H9 (cell line): ENCODE measurements at regions not wholly inside any gene's neighbourhood (a gene's known extent, or its start where the extent isn't known, plus 50 kb on each side); places are given as distances from the start of the nearest gene placed in this dataset.

Experiments used
- DNase-seq: peaks from one replicate; pipeline ENCODE4 v3.0.0-alpha.2; 2017
- H2AFZ ChIP-seq: one replicate; pipeline ENCODE4 v1.6.1; 2013; ENCODE audit warnings: mild to moderate bottlenecking, low read length, control low read depth, moderate library complexity
- H2AK5ac ChIP-seq: 2 replicates; pipeline ENCODE4 v1.6.1; 2013; ENCODE audit warnings: low read length, control low read depth, mixed read lengths; ENCODE audit not compliant: insufficient read length
- H2BK120ac ChIP-seq: one replicate; pipeline ENCODE4 v1.6.1; 2013; ENCODE audit warnings: low read depth, mild to moderate bottlenecking, low read length, control low read depth, inconsistent platforms; ENCODE audit not compliant: poor library complexity, severe bottlenecking
- H2BK12ac ChIP-seq: 2 replicates; pipeline ENCODE4 v1.6.1; 2013; ENCODE audit warnings: low read length, control low read depth, mixed read lengths, low read depth; ENCODE audit not compliant: insufficient read length
- H2BK15ac ChIP-seq: 2 replicates; pipeline ENCODE4 v1.6.1; 2013; ENCODE audit warnings: low read depth, low read length, control low read depth
- H2BK20ac ChIP-seq: one replicate; pipeline ENCODE4 v1.6.1; 2013; ENCODE audit warnings: low read depth, mild to moderate bottlenecking, low read length, control low read depth, inconsistent platforms; ENCODE audit not compliant: poor library complexity, severe bottlenecking
- H2BK5ac ChIP-seq: 2 replicates; pipeline ENCODE4 v1.6.1; 2013; ENCODE audit warnings: low read length, control low read depth, mixed read lengths; ENCODE audit not compliant: insufficient read length
- H3K14ac ChIP-seq: 2 replicates; pipeline ENCODE4 v1.6.1; 2013; ENCODE audit warnings: low read length, control low read depth; ENCODE audit not compliant: insufficient read depth
- H3K18ac ChIP-seq: 2 replicates; pipeline ENCODE4 v1.6.1; 2013; ENCODE audit warnings: low read depth, mild to moderate bottlenecking, mixed read lengths, low read length, control low read depth; ENCODE audit not compliant: insufficient read length
- H3K23ac ChIP-seq: 2 replicates; pipeline ENCODE4 v1.6.1; 2013; ENCODE audit warnings: low read length, control low read depth, mixed read lengths, low read depth; ENCODE audit not compliant: insufficient read length
- H3K23me2 ChIP-seq: 2 replicates; pipeline ENCODE4 v1.6.1; 2013; ENCODE audit warnings: low read depth, mild to moderate bottlenecking, mixed read lengths, low read length, control low read depth; ENCODE audit not compliant: insufficient read length, poor library complexity, severe bottlenecking
- H3K27ac ChIP-seq: 2 replicates; pipeline ENCODE4 v1.5.1; 2013; ENCODE audit warnings: low read length, control low read depth, mixed read lengths, low read depth; ENCODE audit not compliant: insufficient read length
- H3K27me3 ChIP-seq: 2 replicates; pipeline ENCODE4 v1.6.1; 2013; ENCODE audit warnings: low read length, control low read depth, inconsistent platforms; ENCODE audit not compliant: insufficient read depth
- H3K4ac ChIP-seq: 2 replicates; pipeline ENCODE4 v1.6.1; 2013; ENCODE audit warnings: low read depth, mild to moderate bottlenecking, control low read depth, inconsistent platforms, low read length, moderate library complexity
- H3K4me1 ChIP-seq: 2 replicates; pipeline ENCODE4 v1.6.1; 2013; ENCODE audit warnings: low read length, control low read depth, inconsistent platforms; ENCODE audit not compliant: insufficient read depth
- H3K4me2 ChIP-seq: 2 replicates; pipeline ENCODE4 v1.6.1; 2013; ENCODE audit warnings: low read length, control low read depth, mixed read lengths; ENCODE audit not compliant: insufficient read length, insufficient read depth
- H3K56ac ChIP-seq: 2 replicates; pipeline ENCODE4 v1.6.1; 2013; ENCODE audit warnings: low read depth, mild to moderate bottlenecking, mixed read lengths, low read length, control low read depth; ENCODE audit not compliant: insufficient read length
- H3K79me1 ChIP-seq: 2 replicates; pipeline ENCODE4 v1.6.1; 2013; ENCODE audit warnings: low read depth, mild to moderate bottlenecking, moderate library complexity, low read length, control low read depth, inconsistent platforms; ENCODE audit not compliant: insufficient read depth, poor library complexity, severe bottlenecking
- H3K79me2 ChIP-seq: 2 replicates; pipeline ENCODE4 v1.6.1; 2013; ENCODE audit warnings: low read length, control low read depth, inconsistent platforms; ENCODE audit not compliant: insufficient read depth
- H3K9ac ChIP-seq: 2 replicates; pipeline ENCODE4 v1.6.1; 2013; ENCODE audit warnings: low read length, control low read depth, mixed read lengths; ENCODE audit not compliant: insufficient read length; ENCODE audit errors: extremely low read depth
- H3K9me3 ChIP-seq: one replicate; pipeline ENCODE4 v1.6.1; 2013; ENCODE audit warnings: low read depth, low read length, inconsistent platforms; ENCODE audit not compliant: control insufficient read depth
- H3T11ph ChIP-seq: one replicate; pipeline ENCODE4 v1.6.1; 2013; ENCODE audit warnings: mild to moderate bottlenecking, low read length, control low read depth, inconsistent platforms
- H4K20me1 ChIP-seq: one replicate; pipeline ENCODE4 v1.6.1; 2013; ENCODE audit not compliant: control insufficient read depth, insufficient read length, insufficient read depth
- H4K5ac ChIP-seq: 2 replicates; pipeline ENCODE4 v1.6.1; 2013; ENCODE audit warnings: low read depth, mild to moderate bottlenecking, mixed read lengths, low read length, control low read depth; ENCODE audit not compliant: insufficient read length
- H4K8ac ChIP-seq: replicated peaks from 2 replicates; pipeline ENCODE4 v1.6.1; 2013; ENCODE audit warnings: low read length, control low read depth, mixed read lengths, low read depth; ENCODE audit not compliant: insufficient read length
- H4K91ac ChIP-seq: 2 replicates; pipeline ENCODE4 v1.6.1; 2013; ENCODE audit warnings: low read depth, mild to moderate bottlenecking, moderate library complexity, mixed read lengths, low read length, control low read depth; ENCODE audit not compliant: insufficient read length
- H3K27ac Mint-ChIP-seq, 3 experiments: 2 replicates in 2 of 3; 3 replicates in 1 of 3; pipeline ENCODE4 v1.8.0; 2020 to 2021; ENCODE audit warnings: mixed read lengths in 3 of 3, mild to moderate bottlenecking in 1 of 3, moderate library complexity in 1 of 3
- H3K27me3 Mint-ChIP-seq: 2 replicates; pipeline ENCODE4 v1.8.0; 2021; ENCODE audit warnings: low read depth, mild to moderate bottlenecking, moderate library complexity, mixed read lengths
- H3K36me3 Mint-ChIP-seq, 3 experiments: 2 replicates in 2 of 3; 3 replicates in 1 of 3; pipeline ENCODE4 v1.8.0; 2020 to 2021; ENCODE audit warnings: low read depth in 3 of 3, mixed read lengths in 3 of 3; ENCODE audit not compliant: insufficient read depth in 1 of 3
- H3K4me1 Mint-ChIP-seq, 2 experiments: 2 replicates each; pipeline ENCODE4 v1.8.0; 2020; ENCODE audit warnings: mixed read lengths in 2 of 2
- H3K4me3 Mint-ChIP-seq, 2 experiments: 2 replicates in 1 of 2; 3 replicates in 1 of 2; pipeline ENCODE4 v1.8.0; 2020 to 2021; ENCODE audit warnings: mild to moderate bottlenecking in 2 of 2, mixed read lengths in 2 of 2, moderate library complexity in 1 of 2
- H3K9me3 Mint-ChIP-seq, 2 experiments: 2 replicates in 1 of 2; 3 replicates in 1 of 2; pipeline ENCODE4 v1.8.0; 2020; ENCODE audit warnings: mild to moderate bottlenecking in 2 of 2, mixed read lengths in 2 of 2, moderate library complexity in 1 of 2
- WGBS: extraction: QIAGEN DNeasy Blood & Tissue Kit; methylation state at CpG from one replicate; pipeline ENCODE4 v1.1.7; 2013; ENCODE audit warnings: missing lambda C conversion rate, low lambda C conversion rate, mixed read lengths; ENCODE audit not compliant: insufficient read length; ENCODE audit errors: extremely low coverage; 5-methylcytosine and 5-hydroxymethylcytosine counted together
- TF ChIP-seq, protein P1 (sequence below): fragments of 200-600 bp; sonication (generic); conservative IDR thresholded peaks from 3 replicates; pipeline ENCODE4 v1.8.0; 2021; ENCODE audit warnings: antibody characterized with exemption, mild to moderate bottlenecking

DNA sequence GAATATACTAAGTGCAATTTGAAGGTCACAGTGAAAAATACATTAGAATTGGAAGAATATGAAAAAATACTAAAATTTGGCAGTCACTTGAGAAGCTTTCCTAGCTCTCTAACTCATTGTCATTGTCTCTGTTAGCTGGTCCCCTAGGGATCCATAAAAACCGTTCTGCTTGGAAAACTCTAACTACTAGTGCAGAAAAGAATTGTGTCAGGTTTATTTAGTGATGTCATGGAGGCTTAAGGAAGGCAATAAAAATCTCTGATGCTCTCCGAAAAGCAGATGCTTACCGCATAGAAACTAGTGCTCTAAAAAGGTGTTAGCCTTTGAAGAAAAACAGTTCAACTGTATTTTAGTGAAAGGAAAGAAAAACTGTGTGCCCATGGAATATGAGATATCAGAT, 150.1 kb upstream of the DLGAP1 start:
- H2BK120ac ChIP-seq = no peak overlapping the region
- no peaks in the 10 kb centered on the region for H3K79me2 ChIP-seq
- no peak overlapping the region for H3K4me3 Mint-ChIP-seq
- no peak overlapping the region for H2AFZ ChIP-seq
- H3K27me3 ChIP-seq = no peaks in the 10 kb centered on the region
- no peak overlapping the region for H3K23ac ChIP-seq
- no peak overlapping the region for H3K27ac Mint-ChIP-seq
- H4K91ac ChIP-seq = no peak overlapping the region
- H2BK5ac ChIP-seq = no peak overlapping the region
- peaks cover 6 to 7% of the 10 kb centered on the region in 2 experiments; a peak in 3 of 4 replicates for H3K4me1 Mint-ChIP-seq
- no peaks in the 10 kb centered on the region for H3K79me1 ChIP-seq
- H3K9me3 ChIP-seq = no peaks in the 10 kb centered on the region
- no peaks in the 10 kb centered on the region for H3K27me3 Mint-ChIP-seq
- H4K5ac ChIP-seq = no peak overlapping the region
- no peak overlapping the region for H3K14ac ChIP-seq
- H2BK15ac ChIP-seq = no peak overlapping the region
- no peak overlapping the region for H3K4me2 ChIP-seq
- no peak overlapping the region for H3K9ac ChIP-seq
- H3K18ac ChIP-seq = no peak overlapping the region
- TF ChIP-seq, protein P1, sequence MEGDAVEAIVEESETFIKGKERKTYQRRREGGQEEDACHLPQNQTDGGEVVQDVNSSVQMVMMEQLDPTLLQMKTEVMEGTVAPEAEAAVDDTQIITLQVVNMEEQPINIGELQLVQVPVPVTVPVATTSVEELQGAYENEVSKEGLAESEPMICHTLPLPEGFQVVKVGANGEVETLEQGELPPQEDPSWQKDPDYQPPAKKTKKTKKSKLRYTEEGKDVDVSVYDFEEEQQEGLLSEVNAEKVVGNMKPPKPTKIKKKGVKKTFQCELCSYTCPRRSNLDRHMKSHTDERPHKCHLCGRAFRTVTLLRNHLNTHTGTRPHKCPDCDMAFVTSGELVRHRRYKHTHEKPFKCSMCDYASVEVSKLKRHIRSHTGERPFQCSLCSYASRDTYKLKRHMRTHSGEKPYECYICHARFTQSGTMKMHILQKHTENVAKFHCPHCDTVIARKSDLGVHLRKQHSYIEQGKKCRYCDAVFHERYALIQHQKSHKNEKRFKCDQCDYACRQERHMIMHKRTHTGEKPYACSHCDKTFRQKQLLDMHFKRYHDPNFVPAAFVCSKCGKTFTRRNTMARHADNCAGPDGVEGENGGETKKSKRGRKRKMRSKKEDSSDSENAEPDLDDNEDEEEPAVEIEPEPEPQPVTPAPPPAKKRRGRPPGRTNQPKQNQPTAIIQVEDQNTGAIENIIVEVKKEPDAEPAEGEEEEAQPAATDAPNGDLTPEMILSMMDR = no peak
- no peaks in the 10 kb centered on the region for H3K36me3 Mint-ChIP-seq
- H3K9me3 Mint-ChIP-seq = no peaks in the 10 kb centered on the region
- H3K27ac ChIP-seq = no peak overlapping the region
- WGBS = no CpG with 5 or more reads among the region's 3 CpGs
- H3K4ac ChIP-seq = no peak overlapping the region
- H3K4me1 ChIP-seq = peaks cover 2% of the 10 kb centered on the region; the same call in 1 of the 2 replicates
- no peak overlapping the region for H4K8ac ChIP-seq
- H4K20me1 ChIP-seq = no peaks in the 10 kb centered on the region
- H2BK12ac ChIP-seq = no peak overlapping the region
- H3T11ph ChIP-seq = no peak overlapping the region
- no peaks in the 10 kb centered on the region for H3K23me2 ChIP-seq
- no peak for DNase-seq
- H3K56ac ChIP-seq = no peak overlapping the region
- no peak overlapping the region for H2AK5ac ChIP-seq
- no peak overlapping the region for H2BK20ac ChIP-seq
